Occipital lobe (tissue), 1 donor: ENCODE measurements at regions not wholly inside any gene's neighbourhood (a gene's known extent, or its start where the extent isn't known, plus 50 kb on each side); places are given as distances from the start of the nearest gene placed in this dataset.
"Not testable (repeated sequence)": the region's sequence is repeated elsewhere in the genome, so short reads cannot be mapped to it uniquely, and the experiment has no call there.

ENCODE experiments used
- DNase-seq: peaks from one replicate; lab custom pipeline; 2025; lab: John Stamatoyannopoulos, UW

GRCh38 chr1:206256935-206257334 lies 53.6 kb downstream of the SRGAP2 start:
- not testable (repeated sequence) for DNase-seq

GRCh38 chr1:206261473-206261872 lies 58.1 kb downstream of the SRGAP2 start:
- not testable (repeated sequence) for DNase-seq

GRCh38 chr1:206262424-206262823 lies 59.1 kb downstream of the SRGAP2 start:
- DNase-seq, result not testable (repeated sequence)

GRCh38 chr1:206264916-206265315 lies 61.6 kb downstream of the SRGAP2 start:
- DNase-seq, result not testable (repeated sequence)

- DNase-seq, result not testable (repeated sequence)
Measured at GRCh38 chr1:206271153-206271552, 67.8 kb downstream of the SRGAP2 start.

- DNase-seq, result not testable (repeated sequence)
Measured at GRCh38 chr1:206273104-206273503, 69.8 kb downstream of the SRGAP2 start.

GRCh38 chr1:206276143-206276542 lies 72.8 kb downstream of the SRGAP2 start:
- DNase-seq, result not testable (repeated sequence)

GRCh38 chr1:206278683-206279082 lies 75.3 kb downstream of the SRGAP2 start:
- DNase-seq, result not testable (repeated sequence)

- not testable (repeated sequence) for DNase-seq
Measured at GRCh38 chr1:206280683-206281082, 77.3 kb downstream of the SRGAP2 start.

GRCh38 chr1:206281912-206282654 lies 78.7 kb downstream of the SRGAP2 start:
- DNase-seq, result not testable (repeated sequence)

- not testable (repeated sequence) for DNase-seq
Measured at GRCh38 chr1:206285024-206285960, 82.0 kb downstream of the SRGAP2 start.

- DNase-seq, result not testable (repeated sequence)
Measured at GRCh38 chr1:206287759-206288158, 84.4 kb downstream of the SRGAP2 start.

- DNase-seq, result not testable (repeated sequence)
Measured at GRCh38 chr1:206288453-206288852, 85.1 kb downstream of the SRGAP2 start.

- not testable (repeated sequence) for DNase-seq
Measured at GRCh38 chr1:206297145-206298031, 94.0 kb downstream of the SRGAP2 start.

GRCh38 chr1:206298032-206298392 lies 94.7 kb downstream of the SRGAP2 start:
- not testable (repeated sequence) for DNase-seq

GRCh38 chr1:206299181-206299791 lies 95.9 kb downstream of the SRGAP2 start:
- DNase-seq, result not testable (repeated sequence)

GRCh38 chr1:206299942-206300341 lies 96.6 kb downstream of the SRGAP2 start:
- not testable (repeated sequence) for DNase-seq

- DNase-seq, result not testable (repeated sequence)
Measured at GRCh38 chr1:206302056-206302455, 98.7 kb downstream of the SRGAP2 start.

GRCh38 chr1:206307442-206307841 lies 104.1 kb downstream of the SRGAP2 start:
- not testable (repeated sequence) for DNase-seq

- DNase-seq, result not testable (repeated sequence)
Measured at GRCh38 chr1:206310948-206311347, 107.6 kb downstream of the SRGAP2 start.
